ENCODE measurements at regions not wholly inside any gene's neighbourhood (a gene's known extent, or its start where the extent isn't known, plus 50 kb on each side); places are given as distances from the start of the nearest gene placed in this dataset.
"Not testable (repeated sequence)": the region's sequence is repeated elsewhere in the genome, so short reads cannot be mapped to it uniquely, and the experiment has no call there.

DNA sequence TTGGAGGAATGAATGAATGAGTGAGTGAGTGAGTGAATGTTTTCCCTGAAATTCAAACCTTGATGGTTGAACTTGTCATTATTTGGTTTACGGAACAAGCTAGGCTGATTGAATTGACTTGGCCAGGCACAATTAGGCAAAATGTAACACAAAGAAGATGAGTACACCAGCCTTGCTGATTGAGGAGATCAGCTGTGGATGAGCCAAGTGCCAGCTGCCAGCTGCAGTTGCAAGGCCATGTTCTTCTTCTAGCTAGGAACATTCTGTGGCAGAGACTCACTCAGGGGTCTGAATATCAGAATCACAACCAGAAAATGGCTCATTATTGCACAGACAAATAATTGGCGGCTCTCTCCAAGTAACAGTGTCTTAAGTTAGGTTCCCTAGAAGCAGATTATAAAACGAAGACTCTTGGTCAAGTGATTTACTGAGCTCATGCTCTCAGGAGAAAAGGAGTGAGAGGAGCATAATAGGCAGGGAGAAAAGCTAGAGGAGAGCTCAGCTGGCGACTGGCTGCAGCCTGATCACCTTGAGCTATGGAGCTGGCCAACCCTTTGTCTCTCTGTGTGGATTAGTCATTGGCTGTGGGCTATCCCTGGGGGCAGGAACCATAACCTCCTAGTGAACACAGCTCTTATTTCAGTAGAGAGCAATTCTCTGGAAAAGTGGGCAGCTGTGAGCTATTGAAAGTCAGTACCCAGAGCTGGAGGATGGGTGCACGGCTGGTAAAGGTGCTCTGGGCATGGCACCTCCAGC, 225.3 kb upstream of the SERP2 start:
- TF ChIP-seq, protein P1, sequence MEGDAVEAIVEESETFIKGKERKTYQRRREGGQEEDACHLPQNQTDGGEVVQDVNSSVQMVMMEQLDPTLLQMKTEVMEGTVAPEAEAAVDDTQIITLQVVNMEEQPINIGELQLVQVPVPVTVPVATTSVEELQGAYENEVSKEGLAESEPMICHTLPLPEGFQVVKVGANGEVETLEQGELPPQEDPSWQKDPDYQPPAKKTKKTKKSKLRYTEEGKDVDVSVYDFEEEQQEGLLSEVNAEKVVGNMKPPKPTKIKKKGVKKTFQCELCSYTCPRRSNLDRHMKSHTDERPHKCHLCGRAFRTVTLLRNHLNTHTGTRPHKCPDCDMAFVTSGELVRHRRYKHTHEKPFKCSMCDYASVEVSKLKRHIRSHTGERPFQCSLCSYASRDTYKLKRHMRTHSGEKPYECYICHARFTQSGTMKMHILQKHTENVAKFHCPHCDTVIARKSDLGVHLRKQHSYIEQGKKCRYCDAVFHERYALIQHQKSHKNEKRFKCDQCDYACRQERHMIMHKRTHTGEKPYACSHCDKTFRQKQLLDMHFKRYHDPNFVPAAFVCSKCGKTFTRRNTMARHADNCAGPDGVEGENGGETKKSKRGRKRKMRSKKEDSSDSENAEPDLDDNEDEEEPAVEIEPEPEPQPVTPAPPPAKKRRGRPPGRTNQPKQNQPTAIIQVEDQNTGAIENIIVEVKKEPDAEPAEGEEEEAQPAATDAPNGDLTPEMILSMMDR (IDR thresholded peaks at IDR 0.05) = no peak
- Histone ChIP-seq H3K27ac (no peak overlapping the region), H3K4me3 (no peak overlapping the region)
- DNase-seq (ENCODE audit: low spot score) = no peak

DNA sequence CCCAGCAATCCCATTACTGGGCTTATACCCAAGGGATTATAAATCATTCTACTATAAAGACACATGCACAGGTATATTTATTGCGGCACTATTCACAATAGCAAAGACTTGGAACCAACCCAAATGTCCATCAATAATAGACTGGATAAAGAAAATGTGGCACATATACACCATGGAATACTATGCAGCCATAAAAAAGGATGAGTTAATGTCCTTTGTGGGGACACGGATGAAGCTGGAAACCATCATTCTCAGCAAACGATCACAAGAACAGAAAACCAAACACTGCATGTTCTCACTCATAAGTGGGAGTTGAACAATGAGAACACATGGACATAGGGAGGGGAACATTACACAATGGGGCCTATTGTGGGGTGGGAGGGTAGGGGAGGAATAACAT, 224.4 kb upstream of the SERP2 start:
- not testable (repeated sequence) for H3K4me3 ChIP-seq; DNase-seq (ENCODE audit: low spot score); H3K27ac ChIP-seq

DNA sequence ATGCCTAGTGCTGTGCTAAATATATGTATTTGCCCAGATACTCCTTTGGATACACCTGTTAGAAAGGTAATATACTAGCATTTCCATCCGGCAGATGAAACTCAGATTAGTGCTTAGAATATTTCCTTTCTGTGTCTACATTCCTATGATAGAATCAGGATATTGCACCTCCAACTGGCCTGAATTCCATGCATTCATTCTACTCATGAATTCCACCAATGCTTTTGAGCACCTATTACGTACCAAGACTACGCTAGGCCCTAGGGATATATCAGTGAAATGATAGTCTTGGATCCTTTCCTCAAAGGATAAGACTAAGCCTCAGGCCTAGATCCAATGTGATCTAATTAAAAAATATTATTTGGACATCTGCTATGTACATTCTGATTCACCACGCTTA, 223.8 kb upstream of the SERP2 start:
- TF ChIP-seq, protein P1 (IDR thresholded peaks at IDR 0.05) = no peak
- Histone ChIP-seq H3K4me3 (no peak overlapping the region), H3K27ac (no peak overlapping the region)
- no peak for DNase-seq (ENCODE audit: low spot score)

DNA sequence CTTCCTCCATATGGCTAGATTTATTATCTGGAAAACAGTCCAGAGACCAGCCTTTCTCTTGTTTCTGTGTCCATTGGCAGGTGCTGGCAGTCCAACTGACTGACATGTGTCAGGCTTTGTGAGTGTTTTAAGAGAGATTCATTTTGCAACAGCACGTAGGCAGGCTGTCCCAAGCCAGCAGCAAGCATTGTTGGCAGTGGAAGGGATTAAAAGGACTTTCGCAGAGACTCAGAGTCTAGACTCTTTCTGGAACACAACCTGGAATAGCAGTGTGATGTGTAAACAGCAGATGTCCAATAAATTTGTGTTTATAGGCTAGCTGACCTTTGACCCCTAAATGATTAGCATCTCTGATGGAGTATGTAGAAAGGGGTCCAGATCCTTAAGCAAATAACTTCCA, 222.2 kb upstream of the SERP2 start:
- no peak overlapping the region for H3K27ac ChIP-seq
- no peak for DNase-seq (ENCODE audit: low spot score)
- H3K4me3 ChIP-seq = no peak overlapping the region
- TF ChIP-seq, protein P1 (IDR thresholded peaks at IDR 0.05) = no peak

DNA sequence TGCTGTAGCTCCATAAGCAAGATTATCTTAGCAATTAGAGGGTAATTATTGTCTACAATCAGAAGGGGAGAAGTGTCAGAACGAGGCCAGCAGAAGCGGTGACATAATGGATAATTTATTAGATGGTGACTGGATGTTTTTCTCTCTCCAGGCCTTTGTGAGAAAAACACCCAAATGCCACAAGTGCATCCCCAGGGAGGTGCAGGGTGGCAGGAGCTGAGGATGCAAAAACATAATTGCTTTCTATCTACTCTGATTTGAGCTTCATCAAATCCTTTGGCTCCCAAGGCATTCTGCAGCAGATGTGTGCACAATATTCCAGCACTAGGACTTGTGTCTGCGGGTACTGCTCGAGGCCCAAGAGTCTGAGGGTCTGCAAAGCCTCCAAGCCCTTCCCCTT, 220.1 kb upstream of the SERP2 start:
- Histone ChIP-seq H3K27ac (no peak overlapping the region), H3K4me3 (no peak overlapping the region)
- no peak for DNase-seq (ENCODE audit: low spot score)
- TF ChIP-seq, protein P1 (IDR thresholded peaks at IDR 0.05) = no peak

DNA sequence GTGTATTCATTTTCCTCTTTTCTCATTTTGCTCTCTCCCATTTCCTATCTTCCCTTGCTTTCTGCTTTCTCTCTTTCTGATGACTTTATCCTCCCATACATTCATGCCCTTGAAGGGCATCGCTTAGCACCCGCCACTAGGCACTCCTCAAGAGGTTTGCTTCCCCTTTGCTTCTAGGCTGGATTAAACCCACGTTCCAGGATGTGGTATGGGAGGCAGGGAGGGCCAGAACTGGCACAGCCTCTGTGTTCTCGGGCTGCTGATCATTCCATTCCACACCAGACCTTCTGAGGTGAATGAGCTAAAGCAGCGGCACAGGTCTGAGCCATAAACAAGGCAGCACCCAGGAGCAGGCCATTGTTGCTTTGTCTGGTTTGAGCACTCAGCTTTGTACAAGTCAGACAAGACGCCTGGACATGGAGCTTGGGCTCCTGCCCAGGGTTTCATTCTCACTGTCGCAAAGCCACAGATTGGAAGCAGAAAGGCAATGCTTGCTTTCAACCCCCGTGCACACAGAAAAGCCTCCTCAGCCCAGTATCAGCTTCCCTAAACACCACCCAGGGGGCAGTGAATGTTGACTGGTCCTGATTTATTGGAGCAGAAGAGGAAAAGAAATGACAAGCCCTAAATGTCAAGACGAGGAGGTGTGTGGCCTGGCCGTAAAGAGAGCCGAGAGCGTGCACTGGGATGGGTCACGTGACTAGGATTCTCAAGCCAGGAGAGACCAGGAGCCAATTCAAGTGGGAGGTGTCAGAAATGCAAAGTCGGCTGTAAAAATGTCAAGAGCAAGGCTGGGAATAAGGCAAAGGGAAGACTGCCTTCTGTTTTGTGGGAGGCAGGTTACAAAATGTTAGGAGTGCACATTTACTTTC, 218.0 kb upstream of the SERP2 start:
- Histone ChIP-seq H3K4me3 (peak overlapping the region; percentile 37), H3K27ac (peak overlapping the region; percentile 81 to 84)
- DNase-seq (ENCODE audit: low spot score) = peak; percentile 82
- TF ChIP-seq, protein P1 (IDR thresholded peaks at IDR 0.05) = no peak

DNA sequence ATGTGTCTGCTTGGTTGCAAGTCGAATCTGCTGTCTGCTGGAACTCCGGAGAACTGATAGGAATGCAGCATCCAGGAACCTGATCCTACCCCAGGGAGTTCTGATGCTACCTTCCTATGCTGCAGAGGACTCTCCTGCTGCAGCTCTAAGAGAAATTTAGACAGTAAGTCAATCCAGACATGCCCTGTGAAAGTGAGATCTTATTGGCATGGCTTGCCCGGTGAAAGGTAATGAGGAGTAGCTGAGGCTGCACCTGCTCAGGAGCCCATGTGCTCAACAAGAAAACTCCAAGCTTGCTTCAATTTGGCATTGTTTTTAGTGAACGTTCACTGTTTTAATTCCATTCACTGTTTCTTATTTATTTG, 217.3 kb upstream of the SERP2 start:
- DNase-seq (ENCODE audit: low spot score) = no peak
- TF ChIP-seq, protein P1 (IDR thresholded peaks at IDR 0.05) = no peak
- Histone ChIP-seq H3K27ac (peak overlapping the region; percentile 81 to 84), H3K4me3 (peak overlapping the region; percentile 37)
